ENCODE measurements at regions not wholly inside any gene's neighbourhood (a gene's known extent, or its start where the extent isn't known, plus 50 kb on each side); places are given as distances from the start of the nearest gene placed in this dataset.

GRCh38 chr11:29025001-29025400 lies 916.8 kb downstream of the METTL15 start:
- TF ChIP-seq CTCF (IDR thresholded peaks at IDR 0.05; ENCODE audit: borderline replicate concordance, extremely low read depth, low read length, poor library complexity, severe bottlenecking), result no peak
- no peak for TF ChIP-seq EZH2 (IDR thresholded peaks at IDR 0.05; ENCODE audit: borderline replicate concordance, low read depth, low read length, severe bottlenecking)

Measured in DND-41 (cell line).